ENCODE measurements at regions not wholly inside any gene's neighbourhood (a gene's known extent, or its start where the extent isn't known, plus 50 kb on each side); places are given as distances from the start of the nearest gene placed in this dataset.

GRCh38 chr5:121746763-121747162 lies 104.9 kb upstream of the FTMT start:
- H3K4me3 ChIP-seq (ENCODE audit: extremely low read depth, insufficient read depth, low read length, poor library complexity, severe bottlenecking), result no peak overlapping the region
- no peaks in the 10 kb centered on the region for H3K36me3 ChIP-seq (ENCODE audit: control insufficient read depth, insufficient read depth, low read length)
- H3K4me1 ChIP-seq (ENCODE audit: control insufficient read depth, insufficient read depth, low read length, poor library complexity, severe bottlenecking), result no peaks in the 10 kb centered on the region
- no peaks in the 10 kb centered on the region for H3K9me3 ChIP-seq (ENCODE audit: control insufficient read depth, low read length)
- H3K27ac ChIP-seq (ENCODE audit: low read depth, low read length, severe bottlenecking), result no peak overlapping the region

GRCh38 chr5:121748686-121749085 lies 103.0 kb upstream of the FTMT start:
- no peaks in the 10 kb centered on the region for H3K36me3 ChIP-seq (ENCODE audit: control insufficient read depth, insufficient read depth, low read length)
- H3K4me3 ChIP-seq (ENCODE audit: extremely low read depth, insufficient read depth, low read length, poor library complexity, severe bottlenecking), result no peak overlapping the region
- no peak overlapping the region for H3K27ac ChIP-seq (ENCODE audit: low read depth, low read length, severe bottlenecking)
- H3K4me1 ChIP-seq (ENCODE audit: control insufficient read depth, insufficient read depth, low read length, poor library complexity, severe bottlenecking), result no peaks in the 10 kb centered on the region
- H3K9me3 ChIP-seq (ENCODE audit: control insufficient read depth, low read length), result no peaks in the 10 kb centered on the region

GRCh38 chr5:121752149-121752548 lies 99.5 kb upstream of the FTMT start:
- WGBS, 2 experiments (ENCODE audit: insufficient coverage in 2 of 2), result no CpG with 5 or more reads among the region's 1 CpG
- Histone ChIP-seq H3K36me3 (ENCODE audit: control insufficient read depth, insufficient read depth, low read length) (no peaks in the 10 kb centered on the region), H3K4me3 (ENCODE audit: extremely low read depth, insufficient read depth, low read length, poor library complexity, severe bottlenecking) (no peak overlapping the region), H3K9me3 (ENCODE audit: control insufficient read depth, low read length) (no peaks in the 10 kb centered on the region), H3K27ac (ENCODE audit: low read depth, low read length, severe bottlenecking) (no peak overlapping the region), H3K4me1 (ENCODE audit: control insufficient read depth, insufficient read depth, low read length, poor library complexity, severe bottlenecking) (no peaks in the 10 kb centered on the region)

GRCh38 chr5:121755266-121755665 lies 96.4 kb upstream of the FTMT start:
- Histone ChIP-seq H3K4me1 (ENCODE audit: control insufficient read depth, insufficient read depth, low read length, poor library complexity, severe bottlenecking) (no peaks in the 10 kb centered on the region), H3K36me3 (ENCODE audit: control insufficient read depth, insufficient read depth, low read length) (no peaks in the 10 kb centered on the region), H3K27ac (ENCODE audit: low read depth, low read length, severe bottlenecking) (no peak overlapping the region), H3K4me3 (ENCODE audit: extremely low read depth, insufficient read depth, low read length, poor library complexity, severe bottlenecking) (no peak overlapping the region), H3K9me3 (ENCODE audit: control insufficient read depth, low read length) (no peaks in the 10 kb centered on the region)
- WGBS, 2 experiments (ENCODE audit: insufficient coverage in 2 of 2), result 95% methylated on average over 2 of the region's 4 CpGs; no CpG with 5 or more reads in 1 of the 2 experiments

GRCh38 chr5:121757753-121758152 lies 93.9 kb upstream of the FTMT start:
- Histone ChIP-seq H3K4me1 (ENCODE audit: control insufficient read depth, insufficient read depth, low read length, poor library complexity, severe bottlenecking) (no peaks in the 10 kb centered on the region), H3K36me3 (ENCODE audit: control insufficient read depth, insufficient read depth, low read length) (no peaks in the 10 kb centered on the region), H3K4me3 (ENCODE audit: extremely low read depth, insufficient read depth, low read length, poor library complexity, severe bottlenecking) (no peak overlapping the region), H3K9me3 (ENCODE audit: control insufficient read depth, low read length) (no peaks in the 10 kb centered on the region), H3K27ac (ENCODE audit: low read depth, low read length, severe bottlenecking) (no peak overlapping the region)
- 86 to 100% methylated on average over 1 to 2 of the region's 2 CpGs for WGBS, 2 experiments (ENCODE audit: insufficient coverage in 2 of 2)

- Histone ChIP-seq H3K36me3 (ENCODE audit: control insufficient read depth, insufficient read depth, low read length) (no peaks in the 10 kb centered on the region), H3K27ac (ENCODE audit: low read depth, low read length, severe bottlenecking) (no peak overlapping the region), H3K4me1 (ENCODE audit: control insufficient read depth, insufficient read depth, low read length, poor library complexity, severe bottlenecking) (no peaks in the 10 kb centered on the region), H3K9me3 (ENCODE audit: control insufficient read depth, low read length) (no peaks in the 10 kb centered on the region), H3K4me3 (ENCODE audit: extremely low read depth, insufficient read depth, low read length, poor library complexity, severe bottlenecking) (no peak overlapping the region)
- 63 to 85% methylated on average over 4 to 5 of the region's 6 CpGs for WGBS, 2 experiments (ENCODE audit: insufficient coverage in 2 of 2)
Observed at GRCh38 chr5:121758615-121759014, 93.1 kb upstream of the FTMT start.

- no peak overlapping the region for H3K27ac ChIP-seq (ENCODE audit: low read depth, low read length, severe bottlenecking)
- H3K9me3 ChIP-seq (ENCODE audit: control insufficient read depth, low read length), result no peaks in the 10 kb centered on the region
- H3K36me3 ChIP-seq (ENCODE audit: control insufficient read depth, insufficient read depth, low read length), result no peaks in the 10 kb centered on the region
- no peaks in the 10 kb centered on the region for H3K4me1 ChIP-seq (ENCODE audit: control insufficient read depth, insufficient read depth, low read length, poor library complexity, severe bottlenecking)
- WGBS, 2 experiments (ENCODE audit: insufficient coverage in 2 of 2), result no CpG with 5 or more reads among the region's 1 CpG
- no peak overlapping the region for H3K4me3 ChIP-seq (ENCODE audit: extremely low read depth, insufficient read depth, low read length, poor library complexity, severe bottlenecking)
Observed at GRCh38 chr5:121762426-121762825, 89.3 kb upstream of the FTMT start.

- WGBS, 2 experiments (ENCODE audit: insufficient coverage in 2 of 2), result 82 to 95% methylated on average over 2 of the region's 2 CpGs
- Histone ChIP-seq H3K9me3 (ENCODE audit: control insufficient read depth, low read length) (no peaks in the 10 kb centered on the region), H3K4me3 (ENCODE audit: extremely low read depth, insufficient read depth, low read length, poor library complexity, severe bottlenecking) (no peak overlapping the region), H3K36me3 (ENCODE audit: control insufficient read depth, insufficient read depth, low read length) (no peaks in the 10 kb centered on the region), H3K4me1 (ENCODE audit: control insufficient read depth, insufficient read depth, low read length, poor library complexity, severe bottlenecking) (no peaks in the 10 kb centered on the region), H3K27ac (ENCODE audit: low read depth, low read length, severe bottlenecking) (no peak overlapping the region)
Observed at GRCh38 chr5:121763665-121764064, 88.0 kb upstream of the FTMT start.

GRCh38 chr5:121780406-121780805 lies 71.3 kb upstream of the FTMT start:
- Histone ChIP-seq H3K4me1 (ENCODE audit: control insufficient read depth, insufficient read depth, low read length, poor library complexity, severe bottlenecking) (no peaks in the 10 kb centered on the region), H3K9me3 (ENCODE audit: control insufficient read depth, low read length) (no peaks in the 10 kb centered on the region), H3K36me3 (ENCODE audit: control insufficient read depth, insufficient read depth, low read length) (no peaks in the 10 kb centered on the region), H3K4me3 (ENCODE audit: extremely low read depth, insufficient read depth, low read length, poor library complexity, severe bottlenecking) (no peak overlapping the region), H3K27ac (ENCODE audit: low read depth, low read length, severe bottlenecking) (no peak overlapping the region)
- no CpG with 5 or more reads among the region's 1 CpG for WGBS, 2 experiments (ENCODE audit: insufficient coverage in 2 of 2)

GRCh38 chr5:121783700-121784099 lies 68.0 kb upstream of the FTMT start:
- Histone ChIP-seq H3K4me1 (ENCODE audit: control insufficient read depth, insufficient read depth, low read length, poor library complexity, severe bottlenecking) (no peaks in the 10 kb centered on the region), H3K9me3 (ENCODE audit: control insufficient read depth, low read length) (no peaks in the 10 kb centered on the region)
- no CpG with 5 or more reads among the region's 3 CpGs for WGBS, 2 experiments (ENCODE audit: insufficient coverage in 2 of 2)

GRCh38 chr5:121793791-121794190 lies 57.9 kb upstream of the FTMT start:
- Histone ChIP-seq H3K4me1 (ENCODE audit: control insufficient read depth, insufficient read depth, low read length, poor library complexity, severe bottlenecking) (no peaks in the 10 kb centered on the region), H3K27ac (ENCODE audit: low read depth, low read length, severe bottlenecking) (no peak overlapping the region), H3K9me3 (ENCODE audit: control insufficient read depth, low read length) (no peaks in the 10 kb centered on the region)

More at GRCh38 chr5:121783700-121784099, 68.0 kb upstream of the FTMT start:
- H3K27ac ChIP-seq (ENCODE audit: low read depth, low read length, severe bottlenecking), result no peak overlapping the region
- no peaks in the 10 kb centered on the region for H3K36me3 ChIP-seq (ENCODE audit: control insufficient read depth, insufficient read depth, low read length)
- no peak overlapping the region for H3K4me3 ChIP-seq (ENCODE audit: extremely low read depth, insufficient read depth, low read length, poor library complexity, severe bottlenecking)

GRCh38 chr5:121795511-121795910 lies 56.2 kb upstream of the FTMT start:
- 0 to 25% methylated on average over 1 of the region's 2 CpGs for WGBS, 2 experiments (ENCODE audit: insufficient coverage in 2 of 2)
- Histone ChIP-seq H3K27ac (ENCODE audit: low read depth, low read length, severe bottlenecking) (no peak overlapping the region), H3K4me1 (ENCODE audit: control insufficient read depth, insufficient read depth, low read length, poor library complexity, severe bottlenecking) (no peaks in the 10 kb centered on the region), H3K36me3 (ENCODE audit: control insufficient read depth, insufficient read depth, low read length) (no peaks in the 10 kb centered on the region), H3K4me3 (ENCODE audit: extremely low read depth, insufficient read depth, low read length, poor library complexity, severe bottlenecking) (no peak overlapping the region), H3K9me3 (ENCODE audit: control insufficient read depth, low read length) (no peaks in the 10 kb centered on the region)

More at GRCh38 chr5:121793791-121794190, 57.9 kb upstream of the FTMT start:
- no peak overlapping the region for H3K4me3 ChIP-seq (ENCODE audit: extremely low read depth, insufficient read depth, low read length, poor library complexity, severe bottlenecking)
- H3K36me3 ChIP-seq (ENCODE audit: control insufficient read depth, insufficient read depth, low read length), result no peaks in the 10 kb centered on the region
